EL (cell line): ENCODE measurements at regions not wholly inside any gene's neighbourhood (a gene's known extent, or its start where the extent isn't known, plus 50 kb on each side); places are given as distances from the start of the nearest gene placed in this dataset.

Experiments
- DNase-seq: peaks from one replicate; pipeline ENCODE4 v3.0.0-alpha.2; 2016

DNA sequence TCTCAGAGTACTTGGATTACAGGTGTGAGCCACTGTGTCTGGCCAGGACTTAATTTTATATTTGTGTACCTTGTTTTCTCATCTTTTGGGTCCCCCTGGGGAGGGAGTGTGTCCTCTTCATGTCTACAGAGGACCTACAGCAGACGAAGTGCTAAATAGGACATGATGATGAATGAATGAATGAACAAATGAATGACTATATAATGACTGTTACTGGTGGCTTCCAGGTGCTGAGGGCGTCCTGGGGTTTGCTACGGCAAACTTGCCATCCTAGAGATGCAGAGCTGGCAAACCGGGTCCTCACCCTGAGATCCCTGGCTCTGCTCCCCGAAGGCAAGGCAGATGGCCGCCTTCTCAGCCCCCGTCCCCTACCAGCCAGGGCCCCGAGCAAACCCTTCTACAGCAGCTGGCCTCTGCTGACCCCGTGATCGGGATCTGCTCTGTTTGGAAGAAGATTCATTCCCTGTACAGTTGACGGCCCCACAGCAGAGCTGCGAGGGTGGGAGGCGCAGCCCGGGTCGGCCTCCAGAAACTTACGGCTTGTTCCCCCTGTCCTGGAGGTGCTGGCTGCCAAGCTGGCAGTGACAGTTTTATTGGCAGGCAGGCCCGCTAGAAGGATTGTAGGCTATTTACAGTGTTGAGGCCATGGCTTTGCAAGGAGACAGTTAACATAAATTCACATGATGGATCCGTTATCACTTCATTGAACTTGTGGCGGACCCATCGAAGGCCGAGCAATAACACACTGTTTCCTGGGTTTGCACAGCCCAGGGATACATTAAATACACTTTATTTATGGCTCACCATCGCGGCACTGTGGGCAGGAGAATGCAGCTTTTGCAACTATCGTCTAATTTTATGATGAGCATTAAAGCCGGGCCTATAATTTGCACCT lies 197.7 kb upstream of the GSE1 start:
- DNase-seq = no peak

DNA sequence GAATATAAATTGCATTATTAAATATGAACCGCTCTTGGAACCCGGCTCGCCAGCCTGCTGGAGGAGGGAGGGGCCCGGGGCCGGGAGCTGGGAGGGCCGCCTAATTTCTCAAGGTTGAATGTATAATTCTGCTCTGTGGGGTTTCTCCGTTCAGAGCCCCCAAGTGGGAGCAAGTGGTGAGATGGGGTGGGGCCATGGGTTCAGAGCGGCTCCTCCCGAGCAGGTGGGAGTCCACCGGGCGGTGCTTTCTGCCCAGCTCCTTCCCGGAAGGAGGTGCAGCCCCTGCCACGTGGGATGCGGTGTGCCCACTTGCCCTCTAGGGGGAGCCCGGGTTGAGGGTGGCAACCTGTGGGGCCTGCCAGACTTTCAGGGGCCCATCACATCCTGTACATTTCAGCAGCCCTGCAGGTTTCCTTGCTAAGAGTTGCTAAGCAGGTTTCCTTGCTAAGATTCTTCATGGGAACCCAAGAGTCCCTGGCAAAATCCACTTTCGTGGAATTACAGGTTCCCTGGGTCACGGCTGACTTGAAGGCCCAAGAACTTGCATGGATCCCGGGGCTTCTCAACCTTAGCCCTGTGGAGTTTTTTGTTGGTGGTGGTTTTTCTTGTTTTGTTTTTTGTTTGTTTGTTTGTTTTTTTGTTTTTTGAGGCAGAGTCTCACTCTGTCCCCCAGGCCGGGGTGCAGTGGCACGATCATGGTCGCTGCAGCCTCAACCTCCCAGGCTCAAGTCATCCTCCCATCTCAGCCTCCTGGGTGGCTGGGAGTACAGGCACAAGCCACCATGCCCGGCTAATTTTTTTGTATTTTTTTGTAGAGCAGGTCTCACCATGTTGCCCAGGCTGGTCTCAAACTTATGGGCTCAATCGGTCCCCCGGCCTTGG lies 196.7 kb upstream of the GSE1 start:
- DNase-seq = peak; percentile 46

DNA sequence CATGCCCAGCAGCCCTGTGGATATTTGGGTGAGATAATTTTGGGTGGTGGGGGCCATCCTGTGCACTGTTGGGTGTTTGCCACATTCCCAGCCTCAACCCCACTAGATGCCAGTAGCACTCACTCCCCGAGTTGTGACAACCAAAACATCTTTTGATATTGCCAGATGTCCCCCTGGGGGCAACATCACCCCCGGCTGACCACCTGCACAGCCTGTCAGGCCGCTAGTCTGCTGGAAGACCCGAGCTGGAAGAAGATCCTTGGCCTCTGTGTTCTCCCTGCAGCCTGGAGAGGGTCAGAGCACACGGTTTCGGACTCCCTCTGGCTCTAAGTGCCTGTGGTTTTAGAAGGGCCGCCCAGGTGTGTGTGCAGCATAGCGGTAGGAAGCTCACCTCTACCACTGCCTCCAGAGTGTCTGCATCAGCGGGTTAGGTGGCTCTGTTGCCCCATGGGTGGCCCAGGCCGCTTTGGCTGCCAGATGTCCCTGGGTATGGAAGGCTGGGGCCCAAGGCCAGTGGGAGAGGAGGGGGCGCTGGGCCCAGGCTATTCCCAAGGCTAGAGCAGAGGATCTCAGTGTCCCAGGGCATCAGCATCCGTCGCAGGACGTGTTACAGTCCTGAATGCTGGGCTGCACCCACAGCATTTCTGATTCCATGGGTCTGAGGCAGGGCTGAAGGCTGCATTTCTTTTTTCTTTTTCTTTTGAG lies 195.8 kb upstream of the GSE1 start:
- no peak for DNase-seq

- DNase-seq = no peak
Observed at GRCh38 chr16:85418978-85419491, 194.1 kb upstream of the GSE1 start.

GRCh38 chr16:85419503-85420408 lies 193.4 kb upstream of the GSE1 start:
- no peak for DNase-seq

DNA sequence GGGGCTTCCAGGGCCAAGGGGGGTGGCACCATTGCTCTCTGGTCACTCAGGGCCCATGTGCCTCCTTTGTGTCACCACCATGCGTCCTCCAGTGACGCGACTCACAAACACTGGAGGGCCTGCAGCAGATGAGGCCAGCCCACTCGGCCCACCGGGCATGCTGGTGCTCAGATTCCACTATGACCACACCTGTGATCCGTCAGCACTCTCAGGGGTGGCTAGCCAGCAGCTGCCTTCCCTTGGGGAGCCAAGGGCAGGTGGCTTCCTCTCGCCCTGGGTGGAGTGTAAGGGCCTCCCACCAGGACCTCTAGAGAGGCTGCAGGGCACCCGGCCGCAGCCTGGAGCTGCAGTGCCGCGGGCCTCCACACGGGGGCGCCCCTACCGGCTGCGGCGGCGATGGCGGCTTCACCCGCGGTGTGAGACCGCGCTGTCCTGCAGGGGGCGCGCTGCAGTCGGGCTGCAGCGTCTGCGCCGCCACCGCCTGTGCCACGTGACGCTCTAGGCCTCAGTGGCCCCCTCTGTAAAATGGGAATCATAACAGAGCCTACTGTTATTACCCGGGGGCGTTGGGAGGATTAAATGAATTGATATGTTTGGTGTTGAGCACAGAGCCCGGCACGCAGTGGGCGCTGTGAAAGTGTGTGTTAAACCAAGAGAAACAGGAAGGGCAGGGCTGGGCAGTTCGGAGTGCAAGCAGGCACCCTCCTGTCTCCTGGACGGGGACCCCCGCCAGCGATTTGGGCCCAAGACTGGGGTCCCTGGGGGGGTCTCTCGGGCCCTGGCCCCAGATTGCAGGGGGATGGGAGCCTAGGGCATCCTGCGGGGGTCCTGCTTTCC lies 192.4 kb upstream of the GSE1 start:
- DNase-seq = peak; percentile 39

DNA sequence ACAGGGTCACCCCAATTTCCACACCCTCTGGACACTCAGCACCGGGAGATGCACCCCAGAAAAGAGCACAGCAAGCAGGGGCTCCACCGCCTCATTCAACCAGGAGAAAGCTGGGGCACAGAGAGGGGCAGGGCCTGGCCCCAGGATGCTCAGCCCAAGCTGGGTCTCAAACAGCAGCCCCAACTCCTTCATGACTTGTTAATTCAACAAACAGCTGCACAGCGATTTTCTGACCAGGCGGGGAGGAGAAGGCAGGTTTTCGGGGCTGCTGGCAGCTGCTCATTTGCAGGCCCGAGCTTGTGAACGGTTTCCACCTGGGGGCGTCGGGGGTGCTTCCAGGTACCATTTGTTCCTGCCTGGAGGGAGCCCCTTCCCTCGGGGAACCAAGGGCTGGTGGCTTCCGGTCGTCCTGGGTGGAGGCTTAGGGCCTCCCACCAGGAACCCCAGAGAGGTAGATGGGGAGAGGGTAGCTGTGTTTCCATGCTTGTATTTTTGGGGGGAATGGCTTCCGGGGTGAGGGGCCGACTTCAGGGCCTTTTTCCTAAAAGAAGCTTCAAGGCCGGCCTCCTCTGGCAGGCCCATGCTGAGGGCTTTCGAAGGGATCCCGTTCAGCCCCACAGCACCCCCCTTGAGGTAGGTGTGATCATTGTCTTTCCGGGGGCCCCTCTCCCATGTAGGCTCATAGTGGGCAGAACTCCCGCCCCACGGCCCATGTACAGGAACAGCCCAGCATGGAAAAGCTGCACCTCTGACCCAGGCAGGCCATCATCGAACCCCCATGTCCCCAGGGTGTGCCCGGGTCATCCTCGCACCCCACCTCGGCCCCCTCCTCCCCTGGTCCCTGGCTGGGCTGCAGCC lies 191.6 kb upstream of the GSE1 start:
- no peak for DNase-seq

- DNase-seq = no peak
Observed at GRCh38 chr16:85422196-85422631, 190.9 kb upstream of the GSE1 start.

DNA sequence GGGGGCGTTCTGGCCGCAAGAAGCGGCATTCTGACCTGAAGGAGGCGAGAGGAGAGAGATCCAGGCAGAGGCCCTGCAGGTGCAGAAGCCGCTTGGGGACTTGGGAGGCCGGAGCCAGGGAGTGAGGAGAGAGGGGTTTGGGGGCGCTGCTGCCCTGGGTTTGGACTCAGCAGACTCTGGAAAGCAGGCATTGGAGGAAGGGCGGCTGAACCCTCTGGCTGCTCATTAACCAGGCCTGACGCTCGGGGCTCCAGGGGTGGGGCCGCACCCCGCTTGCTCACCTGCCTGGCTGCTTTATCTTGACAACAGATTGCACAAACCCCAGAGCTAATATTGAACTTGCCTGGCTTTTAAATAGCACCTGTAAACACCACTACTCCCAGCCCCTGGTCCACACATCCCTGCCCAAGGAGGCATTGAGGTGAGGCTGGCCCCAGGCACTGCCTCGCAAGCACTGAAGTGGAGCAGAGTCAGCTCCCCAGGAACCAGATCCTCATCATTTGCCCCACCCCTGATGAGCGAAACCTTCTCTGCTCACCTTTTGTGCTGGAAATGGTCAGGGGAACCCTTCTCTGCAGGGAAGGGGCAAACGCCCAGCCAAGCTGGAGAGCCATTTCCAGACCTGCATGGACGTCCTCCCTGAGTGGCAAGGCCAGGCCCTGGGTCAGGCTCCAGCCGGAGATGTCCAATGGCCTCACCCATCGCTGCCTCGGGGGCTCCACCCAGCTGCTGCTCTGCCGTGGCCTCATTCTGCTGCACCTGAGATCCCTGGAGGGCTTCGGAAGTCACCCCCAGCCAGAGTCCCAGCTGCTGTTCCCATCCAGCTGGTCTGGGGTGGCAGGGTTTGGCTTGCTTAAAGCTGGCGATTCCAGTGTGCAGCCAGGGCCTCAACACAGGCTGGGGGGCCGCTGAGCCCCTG lies 190.2 kb upstream of the GSE1 start:
- no peak for DNase-seq

DNA sequence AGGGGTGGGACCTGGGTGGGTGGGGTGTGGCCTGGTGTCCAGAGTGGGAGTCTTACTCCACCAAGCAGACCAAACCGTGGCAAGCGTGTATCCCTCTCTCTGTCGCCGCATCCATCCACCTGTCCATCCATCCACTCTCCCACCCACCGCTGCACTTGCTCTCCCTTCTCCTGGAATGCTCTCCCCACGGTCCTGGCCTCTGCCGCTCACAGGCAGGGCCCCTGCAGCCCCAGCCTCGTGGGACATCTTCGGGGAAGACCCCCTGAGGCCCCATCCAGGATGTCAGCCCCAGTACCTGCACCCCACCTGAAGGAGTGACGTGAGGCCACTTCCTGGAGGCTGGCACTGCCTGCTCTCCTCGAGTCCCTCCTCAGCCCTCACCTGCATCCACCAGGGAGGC lies 189.5 kb upstream of the GSE1 start:
- no peak for DNase-seq

GRCh38 chr16:85424260-85425073 lies 188.7 kb upstream of the GSE1 start:
- DNase-seq = no peak

DNA sequence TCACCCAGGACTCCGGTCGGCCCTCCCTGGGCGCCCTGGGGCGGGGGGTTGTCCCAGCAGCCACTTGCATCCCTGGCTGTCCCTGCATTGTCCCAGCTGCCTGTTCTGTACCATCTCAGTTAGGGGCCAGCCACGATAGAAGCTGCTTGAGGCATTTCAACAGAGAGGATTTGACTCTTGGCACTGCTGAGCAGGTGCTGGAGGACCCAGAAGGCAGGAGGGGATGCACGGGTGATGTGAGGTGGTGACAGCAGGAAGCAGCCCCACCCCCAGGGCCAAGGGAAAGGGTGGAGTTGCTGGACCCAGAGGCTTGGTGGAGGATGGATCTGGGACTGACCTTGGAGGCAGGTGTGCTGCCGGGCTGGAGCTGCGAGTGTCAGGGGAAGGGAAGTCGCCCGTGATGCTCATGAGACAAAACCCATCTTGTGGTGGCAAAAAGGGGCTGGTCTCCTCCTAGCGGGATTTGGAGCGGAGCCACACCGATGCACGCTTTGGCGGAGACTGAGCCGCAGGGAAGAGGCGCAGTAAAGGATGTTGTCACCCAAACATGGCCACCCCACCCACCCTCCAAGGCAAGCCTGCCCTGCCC lies 188.0 kb upstream of the GSE1 start:
- no peak for DNase-seq

- DNase-seq = no peak
Observed at GRCh38 chr16:85426806-85427205, 186.3 kb upstream of the GSE1 start.

- no peak for DNase-seq
Observed at GRCh38 chr16:85428168-85428898, 184.8 kb upstream of the GSE1 start.

DNA sequence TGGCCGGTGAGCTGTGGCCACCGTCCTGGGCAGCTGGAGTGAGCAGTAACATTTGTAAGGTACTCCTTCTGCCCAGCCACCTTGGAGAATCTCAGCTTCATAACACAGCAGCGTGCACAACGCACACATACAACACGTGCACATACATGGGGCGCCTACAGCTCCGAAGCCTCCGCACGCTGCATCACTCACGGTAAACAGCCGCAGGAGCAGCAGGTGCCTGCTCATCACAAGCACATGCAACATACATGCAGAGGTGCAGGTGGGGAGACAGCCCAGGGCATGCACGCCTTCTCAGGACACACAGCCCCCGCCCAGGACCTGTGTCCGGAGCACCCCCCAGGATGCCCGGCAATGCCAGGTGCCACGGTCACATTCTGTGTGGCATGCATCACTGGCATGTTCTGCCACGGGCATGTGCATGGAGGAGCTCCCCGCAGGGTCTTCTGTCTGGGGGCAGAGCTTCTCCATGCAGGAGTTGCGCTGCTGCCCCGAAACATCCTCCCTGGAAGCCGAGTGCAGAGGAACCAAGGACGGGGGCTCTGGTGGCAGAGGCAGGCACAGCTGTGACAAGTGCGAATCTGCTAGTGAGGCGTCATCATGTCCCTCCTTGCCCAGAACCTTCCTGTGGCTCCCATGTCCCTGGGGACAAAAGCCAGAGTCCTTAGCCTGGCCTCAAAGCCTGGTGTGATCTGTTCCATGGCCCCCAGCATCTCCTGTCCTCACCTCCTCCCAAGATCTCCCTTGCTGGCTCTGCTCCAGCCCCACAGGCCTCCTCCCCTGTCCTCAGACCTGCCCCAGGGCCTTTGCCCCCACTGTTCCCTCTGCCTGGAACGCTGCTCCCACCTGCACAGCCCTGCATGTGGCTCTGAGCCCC lies 184.0 kb upstream of the GSE1 start:
- no peak for DNase-seq
